Activated CD8-positive, alpha-beta T cell treated with anti-CD3 and anti-CD28 coated beads for 36 hours (primary cell): ENCODE measurements at regions not wholly inside any gene's neighbourhood (a gene's known extent, or its start where the extent isn't known, plus 50 kb on each side); places are given as distances from the start of the nearest gene placed in this dataset.

Experiments used
- ATAC-seq: fragments of 200-7000 bp; cut with Tn5 transposase; one replicate; pipeline ENCODE4 v1.10.0; 2021; ENCODE audit warnings: mild to moderate bottlenecking, moderate library complexity
- CTCF ChIA-PET: fragments of 350-600 bp; sonication (Branson Sonifier 250); formaldehyde crosslinking; loops from one replicate; lab custom pipeline; 2021; ENCODE audit warnings: antibody characterized with exemption; lab: Charles Lee
- POLR2A ChIA-PET: fragments of 350-600 bp; sonication (Branson Sonifier 250); formaldehyde crosslinking; loops from one replicate; lab custom pipeline; 2021; ENCODE audit warnings: antibody characterized with exemption; lab: Charles Lee
- DNase-seq: peaks from one replicate; pipeline ENCODE4 v3.0.0-alpha.2; 2020
- H3K27ac Mint-ChIP-seq: one replicate; pipeline ENCODE4 v1.8.0; 2021; ENCODE audit warnings: mild to moderate bottlenecking, mixed read lengths
- H3K27me3 Mint-ChIP-seq: one replicate; pipeline ENCODE4 v1.8.0; 2021; ENCODE audit warnings: mixed read lengths
- H3K36me3 Mint-ChIP-seq: one replicate; pipeline ENCODE4 v1.8.0; 2021; ENCODE audit warnings: low read depth, mixed read lengths
- H3K4me1 Mint-ChIP-seq: one replicate; pipeline ENCODE4 v1.8.0; 2021; ENCODE audit warnings: low read depth, mixed read lengths
- H3K4me3 Mint-ChIP-seq: one replicate; pipeline ENCODE4 v1.8.0; 2021; ENCODE audit warnings: mild to moderate bottlenecking, moderate library complexity, mixed read lengths
- H3K9me3 Mint-ChIP-seq: one replicate; pipeline ENCODE4 v1.8.0; 2021; ENCODE audit warnings: mixed read lengths
- CTCF ChIP-seq: fragments of 200-600 bp; IDR thresholded peaks from one replicate; pipeline ENCODE4 v1.8.0; 2022; ENCODE audit warnings: antibody characterized with exemption, mild to moderate bottlenecking
- intact Hi-C: fragments of 100-400 bp; cut with micrococcal nuclease; formaldehyde crosslinking; loops from one replicate; pipeline ENCODE4 v1.10.0; 2022

DNA sequence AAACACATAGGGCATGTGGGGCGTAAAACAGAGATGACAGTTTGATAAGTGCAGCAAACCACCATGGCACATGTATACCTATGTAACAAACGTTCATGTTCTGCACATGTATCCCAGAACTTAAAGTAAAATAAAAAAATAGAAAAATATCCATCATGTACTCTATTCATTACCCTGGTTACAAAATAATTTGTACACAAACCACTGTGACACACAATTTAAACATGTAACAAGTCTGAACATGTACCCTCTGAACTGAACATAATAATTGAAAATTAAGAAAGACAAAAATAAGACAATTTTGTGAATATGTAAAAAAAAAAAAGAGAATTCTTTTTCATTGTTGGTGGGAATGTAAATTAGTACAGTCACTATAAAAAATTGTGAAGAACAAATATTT is 379.2 kb downstream of the KDM5D start:
- DNase-seq (no peak), ATAC-seq (no peak)
- H3K27me3 Mint-ChIP-seq = no peaks in the 10 kb centered on the region
- CTCF ChIA-PET = no interaction called here
- H3K36me3 Mint-ChIP-seq = no peaks in the 10 kb centered on the region
- POLR2A ChIA-PET = no interaction called here
- H3K9me3 Mint-ChIP-seq = no peaks in the 10 kb centered on the region
- H3K4me1 Mint-ChIP-seq = no peaks in the 10 kb centered on the region
- intact Hi-C loops = no loop called here
- H3K4me3 Mint-ChIP-seq = no peak overlapping the region
- H3K27ac Mint-ChIP-seq = no peak overlapping the region
- no peak for TF ChIP-seq CTCF

GRCh38 chrY:19357249-19357648 is 387.3 kb downstream of the KDM5D start:
- Mint-ChIP-seq H3K27ac (no peak overlapping the region), H3K27me3 (no peaks in the 10 kb centered on the region), H3K9me3 (no peaks in the 10 kb centered on the region), H3K4me3 (no peak overlapping the region), H3K36me3 (no peaks in the 10 kb centered on the region), H3K4me1 (no peaks in the 10 kb centered on the region)
- ChIA-PET CTCF (no interaction called here), POLR2A (no interaction called here)
- no peak for TF ChIP-seq CTCF
- no peak for ATAC-seq
- no peak for DNase-seq
- intact Hi-C loops = no loop called here

DNA sequence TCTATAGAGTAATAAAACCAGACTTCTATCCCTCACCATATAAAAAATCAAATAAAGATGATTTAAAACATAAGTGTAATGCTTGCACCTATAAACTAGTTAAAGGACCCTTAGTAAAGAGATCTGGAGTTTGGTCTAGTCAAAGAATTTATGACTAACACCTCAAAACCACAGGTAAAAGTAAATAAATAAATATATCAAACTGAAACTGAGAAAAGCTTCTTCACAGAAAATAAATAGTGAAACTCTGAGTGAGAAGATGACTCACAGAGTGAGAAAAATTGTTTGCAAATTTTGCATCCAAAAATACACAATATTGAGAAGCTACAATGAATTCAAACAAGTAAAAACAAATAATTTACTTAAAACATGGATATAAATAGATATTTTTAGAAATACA is 387.8 kb downstream of the KDM5D start:
- Mint-ChIP-seq H3K4me3 (no peak overlapping the region), H3K36me3 (no peaks in the 10 kb centered on the region), H3K9me3 (no peaks in the 10 kb centered on the region), H3K4me1 (no peaks in the 10 kb centered on the region), H3K27me3 (no peaks in the 10 kb centered on the region), H3K27ac (no peak overlapping the region)
- no peak for TF ChIP-seq CTCF
- intact Hi-C loops = no loop called here
- ATAC-seq (no peak), DNase-seq (no peak)
- POLR2A ChIA-PET = no interaction called here
- CTCF ChIA-PET = no interaction called here

DNA sequence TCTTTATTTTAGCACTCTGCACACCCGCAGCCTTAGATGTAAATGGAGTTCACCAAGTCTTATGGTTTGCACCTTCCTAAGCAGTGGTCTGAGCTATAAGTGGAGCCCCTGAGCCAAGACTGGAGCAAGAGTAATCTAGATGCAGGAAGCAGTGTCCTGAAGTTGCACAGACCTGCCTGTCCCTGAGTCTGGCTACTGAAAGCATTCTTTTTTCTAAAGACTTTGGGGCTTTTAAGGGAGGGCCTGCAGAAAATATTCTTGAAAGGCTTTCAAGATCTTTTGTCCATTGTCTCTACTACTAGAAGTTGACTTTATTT is 389.7 kb downstream of the KDM5D start:
- H3K4me3 Mint-ChIP-seq = no peak overlapping the region
- DNase-seq (no peak), ATAC-seq (no peak)
- no peak overlapping the region for H3K27ac Mint-ChIP-seq
- TF ChIP-seq CTCF = no peak
- no peaks in the 10 kb centered on the region for H3K4me1 Mint-ChIP-seq
- H3K36me3 Mint-ChIP-seq = no peaks in the 10 kb centered on the region
- no peaks in the 10 kb centered on the region for H3K27me3 Mint-ChIP-seq
- intact Hi-C loops = no loop called here
- ChIA-PET CTCF (no interaction called here), POLR2A (no interaction called here)
- H3K9me3 Mint-ChIP-seq = no peaks in the 10 kb centered on the region

DNA sequence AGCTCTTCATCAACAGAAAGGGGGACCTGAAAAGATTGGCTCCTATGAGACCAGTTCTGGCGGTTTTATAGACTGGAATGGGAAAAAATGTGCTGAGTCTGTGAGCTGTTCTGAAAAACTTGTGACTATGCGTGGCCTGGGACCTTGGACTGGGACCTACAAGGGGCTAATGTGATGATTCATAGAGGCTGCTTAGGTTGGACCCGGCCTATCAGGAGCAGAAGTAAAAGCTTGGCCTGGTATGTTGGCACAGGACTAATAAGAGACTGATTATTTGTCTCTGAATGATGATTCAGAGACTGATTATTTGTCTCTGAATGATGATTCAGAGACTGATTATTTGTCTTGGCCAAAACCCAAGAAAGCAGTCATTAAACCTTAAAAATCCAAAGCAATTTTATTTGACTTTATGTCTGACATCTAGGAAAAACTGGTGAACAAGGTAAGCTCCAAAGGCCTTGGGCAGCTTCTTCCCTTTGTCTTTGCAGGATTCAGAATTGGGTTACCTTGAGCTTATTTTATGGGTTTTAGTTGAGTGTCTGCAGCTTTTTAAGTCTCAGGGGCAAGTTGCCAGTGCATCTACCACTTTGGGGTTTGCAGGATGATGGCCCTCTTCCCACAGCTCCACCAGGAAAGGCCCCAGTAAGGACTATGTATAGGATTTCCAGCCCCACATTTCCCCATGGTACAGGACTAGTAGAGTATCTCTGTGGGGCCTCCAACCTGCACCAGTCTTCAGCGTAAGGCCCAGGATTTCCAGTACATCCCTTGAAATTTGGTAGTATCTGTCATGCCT is 390.3 kb downstream of the KDM5D start:
- TF ChIP-seq CTCF = no peak
- intact Hi-C loops = no loop called here
- no peak for ATAC-seq
- Mint-ChIP-seq H3K4me3 (no peak overlapping the region), H3K4me1 (no peaks in the 10 kb centered on the region), H3K36me3 (no peaks in the 10 kb centered on the region), H3K27ac (no peak overlapping the region), H3K9me3 (no peaks in the 10 kb centered on the region), H3K27me3 (no peaks in the 10 kb centered on the region)
- CTCF ChIA-PET = no interaction called here
- no peak for DNase-seq
- POLR2A ChIA-PET = no interaction called here
